Esophagus mucosa (tissue), 1 donor: ENCODE measurements at regions not wholly inside any gene's neighbourhood (a gene's known extent, or its start where the extent isn't known, plus 50 kb on each side); places are given as distances from the start of the nearest gene placed in this dataset.
"Not testable (repeated sequence)": the region's sequence is repeated elsewhere in the genome, so short reads cannot be mapped to it uniquely, and the experiment has no call there.

Experiments used
- ATAC-seq: fragments of 200-7000 bp; cut with Tn5 transposase; one replicate; pipeline ENCODE4 v1.9.1; 2020
- donor health status: DM: yes; HTN: yes; CAD: no.

- ATAC-seq, result no peak
Measured at GRCh38 chr5:125896368-125896767, 526.8 kb upstream of the GRAMD2B start.

- ATAC-seq, result no peak
Measured at GRCh38 chr5:125897089-125897488, 526.1 kb upstream of the GRAMD2B start.

- ATAC-seq, result no peak
Measured at GRCh38 chr5:125898851-125899405, 524.3 kb upstream of the GRAMD2B start.

GRCh38 chr5:125912028-125912427 is 511.2 kb upstream of the GRAMD2B start:
- ATAC-seq, result no peak

- ATAC-seq, result no peak
Measured at GRCh38 chr5:125913200-125913599, 510.0 kb upstream of the GRAMD2B start.

GRCh38 chr5:125914471-125914870 is 508.7 kb upstream of the GRAMD2B start:
- no peak for ATAC-seq

GRCh38 chr5:125923958-125924357 is 499.3 kb upstream of the GRAMD2B start:
- not testable (repeated sequence) for ATAC-seq

- no peak for ATAC-seq
Measured at GRCh38 chr5:125926172-125926571, 497.0 kb upstream of the GRAMD2B start.

- no peak for ATAC-seq
Measured at GRCh38 chr5:125928663-125929062, 494.5 kb upstream of the GRAMD2B start.

GRCh38 chr5:125950012-125950615 is 473.1 kb upstream of the GRAMD2B start:
- no peak for ATAC-seq

- no peak for ATAC-seq
Measured at GRCh38 chr5:125961150-125961549, 462.1 kb upstream of the GRAMD2B start.

GRCh38 chr5:125965577-125965976 is 457.6 kb upstream of the GRAMD2B start:
- no peak for ATAC-seq

GRCh38 chr5:125967576-125967975 is 455.6 kb upstream of the GRAMD2B start:
- no peak for ATAC-seq

- no peak for ATAC-seq
Measured at GRCh38 chr5:125969011-125969813, 454.0 kb upstream of the GRAMD2B start.

- ATAC-seq, result no peak
Measured at GRCh38 chr5:125969814-125970171, 453.4 kb upstream of the GRAMD2B start.

- no peak for ATAC-seq
Measured at GRCh38 chr5:125970631-125971307, 452.4 kb upstream of the GRAMD2B start.

GRCh38 chr5:125972706-125973105 is 450.5 kb upstream of the GRAMD2B start:
- ATAC-seq, result no peak

- ATAC-seq, result no peak
Measured at GRCh38 chr5:125974679-125975078, 448.5 kb upstream of the GRAMD2B start.

- no peak for ATAC-seq
Measured at GRCh38 chr5:125976421-125977000, 446.7 kb upstream of the GRAMD2B start.

- no peak for ATAC-seq
Measured at GRCh38 chr5:125978015-125978414, 445.2 kb upstream of the GRAMD2B start.

- ATAC-seq, result no peak
Measured at GRCh38 chr5:125979636-125980035, 443.6 kb upstream of the GRAMD2B start.

GRCh38 chr5:125981016-125981415 is 442.2 kb upstream of the GRAMD2B start:
- no peak for ATAC-seq

GRCh38 chr5:125987677-125988255 is 435.4 kb upstream of the GRAMD2B start:
- no peak for ATAC-seq
